SK-N-DZ (cell line): ENCODE measurements at regions not wholly inside any gene's neighbourhood (a gene's known extent, or its start where the extent isn't known, plus 50 kb on each side); places are given as distances from the start of the nearest gene placed in this dataset.
"Not testable (repeated sequence)": the region's sequence is repeated elsewhere in the genome, so short reads cannot be mapped to it uniquely, and the experiment has no call there.

Experiments
- DNase-seq: peaks from one replicate; pipeline ENCODE4 v3.0.0-alpha.2; 2015; ENCODE audit warnings: low spot score
- small RNA-seq, 2 experiments: library from RNA; depleted of rRNA; stranded (forward); fragments of <200 nt; gene quantifications; one replicate each; pipeline ENCODE3, GENCODE V24; 2014

GRCh38 chr1:111063595-111063994 lies 76.3 kb downstream of the DRAM2 start:
- no peak for DNase-seq

GRCh38 chr1:111062624-111063023 lies 77.3 kb downstream of the DRAM2 start:
- DNase-seq, result no peak

GRCh38 chr1:111062081-111062480 lies 77.8 kb downstream of the DRAM2 start:
- no peak for DNase-seq

GRCh38 chr1:111054656-111055055 lies 85.2 kb downstream of the DRAM2 start:
- no peak for DNase-seq

GRCh38 chr1:111052246-111052645 lies 87.6 kb downstream of the DRAM2 start:
- no peak for DNase-seq

GRCh38 chr1:111048253-111048652 lies 84.5 kb upstream of the LRIF1 start:
- not testable (repeated sequence) for DNase-seq

GRCh38 chr1:111045033-111045722 lies 81.5 kb upstream of the LRIF1 start:
- no peak for DNase-seq

GRCh38 chr1:111032295-111032897 lies 68.7 kb upstream of the LRIF1 start:
- DNase-seq, result peak; percentile 32

GRCh38 chr1:111030590-111030989 lies 66.9 kb upstream of the LRIF1 start:
- peak; percentile 38 for DNase-seq

GRCh38 chr1:111025109-111025508 lies 61.4 kb upstream of the LRIF1 start:
- DNase-seq, result no peak

GRCh38 chr1:111015222-111015621 lies 51.5 kb upstream of the LRIF1 start:
- no peak for DNase-seq

Small RNA genes lying in the stretch of these regions (small RNA-seq; reads per million reads assigned to genes)
- 0 reads per million in 2 experiments for gene RNA5SP54
